ENCODE measurements at regions not wholly inside any gene's neighbourhood (a gene's known extent, or its start where the extent isn't known, plus 50 kb on each side); places are given as distances from the start of the nearest gene placed in this dataset.

GRCh38 chr13:21901811-21902708 is 231.2 kb downstream of the FGF9 start:
- Mint-ChIP-seq H3K4me1 (peaks cover 45% of the 10 kb centered on the region), H3K9me3 (no peaks in the 10 kb centered on the region), H3K4me3 (no peak overlapping the region), H3K36me3 (no peaks in the 10 kb centered on the region), H3K27ac (peak overlapping the region; percentile 9), H3K27me3 (ENCODE audit: low read depth) (no peaks in the 10 kb centered on the region)
- no peak for DNase-seq (ENCODE audit: low spot score in 2 of 2, unreplicated experiment in 2 of 2)
- no peak for TF ChIP-seq CTCF (IDR thresholded peaks at IDR 0.05; ENCODE audit: unreplicated experiment)

- no peak overlapping the region for H3K27ac Mint-ChIP-seq
- H3K9me3 Mint-ChIP-seq: no peaks in the 10 kb centered on the region
- DNase-seq (ENCODE audit: low spot score in 2 of 2, unreplicated experiment in 2 of 2): no peak
- H3K4me1 Mint-ChIP-seq: peaks cover 38% of the 10 kb centered on the region
- H3K27me3 Mint-ChIP-seq (ENCODE audit: low read depth): no peaks in the 10 kb centered on the region
- no peak for TF ChIP-seq CTCF (IDR thresholded peaks at IDR 0.05; ENCODE audit: unreplicated experiment)
- no peaks in the 10 kb centered on the region for H3K36me3 Mint-ChIP-seq
- H3K4me3 Mint-ChIP-seq: no peak overlapping the region
Measured at GRCh38 chr13:21902709-21903098, 231.8 kb downstream of the FGF9 start.

- Mint-ChIP-seq H3K27me3 (ENCODE audit: low read depth) (peaks cover 5% of the 10 kb centered on the region), H3K36me3 (no peaks in the 10 kb centered on the region), H3K9me3 (no peaks in the 10 kb centered on the region), H3K4me1 (peaks cover 22% of the 10 kb centered on the region), H3K27ac (peak overlapping the region; percentile 75), H3K4me3 (no peak overlapping the region)
- TF ChIP-seq CTCF (IDR thresholded peaks at IDR 0.05; ENCODE audit: unreplicated experiment): no peak
- DNase-seq (ENCODE audit: low spot score in 2 of 2, unreplicated experiment in 2 of 2): no peak
Measured at GRCh38 chr13:21905486-21905885, 234.6 kb downstream of the FGF9 start.

- H3K4me3 Mint-ChIP-seq: no peak overlapping the region
- peaks cover 5% of the 10 kb centered on the region for H3K27me3 Mint-ChIP-seq (ENCODE audit: low read depth)
- no peak overlapping the region for H3K27ac Mint-ChIP-seq
- H3K36me3 Mint-ChIP-seq: no peaks in the 10 kb centered on the region
- H3K9me3 Mint-ChIP-seq: no peaks in the 10 kb centered on the region
- no peak for DNase-seq (ENCODE audit: low spot score in 2 of 2, unreplicated experiment in 2 of 2)
- peaks cover 8% of the 10 kb centered on the region for H3K4me1 Mint-ChIP-seq
- TF ChIP-seq CTCF (IDR thresholded peaks at IDR 0.05; ENCODE audit: unreplicated experiment): no peak
Measured at GRCh38 chr13:21909331-21909730, 238.5 kb downstream of the FGF9 start.

- H3K27ac Mint-ChIP-seq: no peak overlapping the region
- no peak for TF ChIP-seq CTCF (IDR thresholded peaks at IDR 0.05; ENCODE audit: unreplicated experiment)
- peaks cover 5% of the 10 kb centered on the region for H3K27me3 Mint-ChIP-seq (ENCODE audit: low read depth)
- peaks cover 3% of the 10 kb centered on the region for H3K4me1 Mint-ChIP-seq
- H3K36me3 Mint-ChIP-seq: no peaks in the 10 kb centered on the region
- no peaks in the 10 kb centered on the region for H3K9me3 Mint-ChIP-seq
- DNase-seq (ENCODE audit: low spot score in 2 of 2, unreplicated experiment in 2 of 2): no peak
- no peak overlapping the region for H3K4me3 Mint-ChIP-seq
Measured at GRCh38 chr13:21910546-21910945, 239.7 kb downstream of the FGF9 start.

Measured in mesothelial cell of epicardium (in vitro differentiated cells).